GM19452 (cell line): ENCODE measurements at regions not wholly inside any gene's neighbourhood (a gene's known extent, or its start where the extent isn't known, plus 50 kb on each side); places are given as distances from the start of the nearest gene placed in this dataset.

Experiments used
- ATAC-seq: cut with Tn5 transposase; IDR thresholded peaks from one replicate; pipeline ENCODE4 v1.9.1; 2021; ENCODE audit not compliant: unreplicated experiment

- ATAC-seq, result no peak
Measured at GRCh38 chr20:52592567-52592966, 379.6 kb upstream of the TSHZ2 start.

GRCh38 chr20:52590100-52590499 lies 382.1 kb upstream of the TSHZ2 start:
- ATAC-seq, result no peak

- no peak for ATAC-seq
Measured at GRCh38 chr20:52589251-52589812, 382.8 kb upstream of the TSHZ2 start.

GRCh38 chr20:52586660-52587059 lies 385.5 kb upstream of the TSHZ2 start:
- no peak for ATAC-seq

GRCh38 chr20:52585333-52585732 lies 386.8 kb upstream of the TSHZ2 start:
- no peak for ATAC-seq

GRCh38 chr20:52578559-52578958 lies 387.0 kb upstream of the ZFP64 start:
- ATAC-seq, result no peak

GRCh38 chr20:52577696-52578095 lies 386.1 kb upstream of the ZFP64 start:
- no peak for ATAC-seq

- no peak for ATAC-seq
Measured at GRCh38 chr20:52572687-52573086, 381.1 kb upstream of the ZFP64 start.

- no peak for ATAC-seq
Measured at GRCh38 chr20:52569201-52569600, 377.6 kb upstream of the ZFP64 start.

- ATAC-seq, result no peak
Measured at GRCh38 chr20:52565614-52566013, 374.0 kb upstream of the ZFP64 start.

GRCh38 chr20:52564594-52564993 lies 373.0 kb upstream of the ZFP64 start:
- ATAC-seq, result no peak

- no peak for ATAC-seq
Measured at GRCh38 chr20:52552181-52552872, 360.7 kb upstream of the ZFP64 start.

- ATAC-seq, result no peak
Measured at GRCh38 chr20:52542131-52542530, 350.6 kb upstream of the ZFP64 start.

- ATAC-seq, result no peak
Measured at GRCh38 chr20:52540509-52540908, 348.9 kb upstream of the ZFP64 start.

GRCh38 chr20:52539891-52540290 lies 348.3 kb upstream of the ZFP64 start:
- no peak for ATAC-seq

GRCh38 chr20:52536841-52537400 lies 345.3 kb upstream of the ZFP64 start:
- ATAC-seq, result no peak

- no peak for ATAC-seq
Measured at GRCh38 chr20:52536040-52536439, 344.5 kb upstream of the ZFP64 start.

GRCh38 chr20:52534616-52535015 lies 343.0 kb upstream of the ZFP64 start:
- no peak for ATAC-seq

GRCh38 chr20:52533401-52533800 lies 341.8 kb upstream of the ZFP64 start:
- ATAC-seq, result no peak

GRCh38 chr20:52532674-52533073 lies 341.1 kb upstream of the ZFP64 start:
- ATAC-seq, result no peak

GRCh38 chr20:52530571-52530970 lies 339.0 kb upstream of the ZFP64 start:
- ATAC-seq, result no peak

GRCh38 chr20:52529826-52530225 lies 338.2 kb upstream of the ZFP64 start:
- ATAC-seq, result no peak

- ATAC-seq, result no peak
Measured at GRCh38 chr20:52524861-52525260, 333.3 kb upstream of the ZFP64 start.
